ENCODE measurements at regions not wholly inside any gene's neighbourhood (a gene's known extent, or its start where the extent isn't known, plus 50 kb on each side); places are given as distances from the start of the nearest gene placed in this dataset.

GRCh38 chr10:94049911-94050310 is 56.2 kb downstream of the PLCE1 start:
- CTCF ChIA-PET = no interaction called here
- TF ChIP-seq JAZF1 (CRISPR knock-in tag; IDR thresholded peaks at IDR 0.05) (no peak), ZBTB21 (CRISPR knock-in tag; IDR thresholded peaks at IDR 0.05; ENCODE audit: borderline replicate concordance) (no peak), SOX15 (CRISPR knock-in tag; IDR thresholded peaks at IDR 0.05) (no peak)
- Mint-ChIP-seq H3K36me3 (no peaks in the 10 kb centered on the region), H3K4me3 (no peak overlapping the region), H3K9me3 (no peaks in the 10 kb centered on the region), H3K27ac (no peak overlapping the region), H3K27me3 (ENCODE audit: low read depth) (no peaks in the 10 kb centered on the region), H3K4me1 (peaks cover 10% of the 10 kb centered on the region)
- POLR2A ChIA-PET = no interaction called here
- DNase-seq (ENCODE audit: low spot score) (no peak), ATAC-seq (no peak)

- H3K9me3 Mint-ChIP-seq = no peaks in the 10 kb centered on the region
- no peak for ATAC-seq
- H3K4me1 Mint-ChIP-seq = peaks cover 9% of the 10 kb centered on the region
- ChIA-PET CTCF (no interaction called here), POLR2A (no interaction called here)
- DNase-seq (ENCODE audit: low spot score) = no peak
- H3K4me3 Mint-ChIP-seq = no peak overlapping the region
- no peaks in the 10 kb centered on the region for H3K36me3 Mint-ChIP-seq
- no peak overlapping the region for H3K27ac Mint-ChIP-seq
- no peaks in the 10 kb centered on the region for H3K27me3 Mint-ChIP-seq (ENCODE audit: low read depth)
- TF ChIP-seq RORB (CRISPR knock-in tag; IDR thresholded peaks at IDR 0.05) = no peak
- TF ChIP-seq ZNF512 (CRISPR knock-in tag; IDR thresholded peaks at IDR 0.05; ENCODE audit: borderline replicate concordance) = no peak
- no peak for TF ChIP-seq IRF2 (CRISPR knock-in tag; IDR thresholded peaks at IDR 0.05; ENCODE audit: borderline replicate concordance, low read depth)
- TF ChIP-seq, protein P1, sequence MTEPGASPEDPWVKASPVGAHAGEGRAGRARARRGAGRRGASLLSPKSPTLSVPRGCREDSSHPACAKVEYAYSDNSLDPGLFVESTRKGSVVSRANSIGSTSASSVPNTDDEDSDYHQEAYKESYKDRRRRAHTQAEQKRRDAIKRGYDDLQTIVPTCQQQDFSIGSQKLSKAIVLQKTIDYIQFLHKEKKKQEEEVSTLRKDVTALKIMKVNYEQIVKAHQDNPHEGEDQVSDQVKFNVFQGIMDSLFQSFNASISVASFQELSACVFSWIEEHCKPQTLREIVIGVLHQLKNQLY (CRISPR knock-in tag; IDR thresholded peaks at IDR 0.05) = no peak
- no peak for TF ChIP-seq PRDM15 (CRISPR knock-in tag; IDR thresholded peaks at IDR 0.05)
- TF ChIP-seq ZNF138 (CRISPR knock-in tag; conservative IDR thresholded peaks at IDR 0.05) = no peak
- TF ChIP-seq JAZF1 (CRISPR knock-in tag; IDR thresholded peaks at IDR 0.05) = no peak
- TF ChIP-seq, protein P2, sequence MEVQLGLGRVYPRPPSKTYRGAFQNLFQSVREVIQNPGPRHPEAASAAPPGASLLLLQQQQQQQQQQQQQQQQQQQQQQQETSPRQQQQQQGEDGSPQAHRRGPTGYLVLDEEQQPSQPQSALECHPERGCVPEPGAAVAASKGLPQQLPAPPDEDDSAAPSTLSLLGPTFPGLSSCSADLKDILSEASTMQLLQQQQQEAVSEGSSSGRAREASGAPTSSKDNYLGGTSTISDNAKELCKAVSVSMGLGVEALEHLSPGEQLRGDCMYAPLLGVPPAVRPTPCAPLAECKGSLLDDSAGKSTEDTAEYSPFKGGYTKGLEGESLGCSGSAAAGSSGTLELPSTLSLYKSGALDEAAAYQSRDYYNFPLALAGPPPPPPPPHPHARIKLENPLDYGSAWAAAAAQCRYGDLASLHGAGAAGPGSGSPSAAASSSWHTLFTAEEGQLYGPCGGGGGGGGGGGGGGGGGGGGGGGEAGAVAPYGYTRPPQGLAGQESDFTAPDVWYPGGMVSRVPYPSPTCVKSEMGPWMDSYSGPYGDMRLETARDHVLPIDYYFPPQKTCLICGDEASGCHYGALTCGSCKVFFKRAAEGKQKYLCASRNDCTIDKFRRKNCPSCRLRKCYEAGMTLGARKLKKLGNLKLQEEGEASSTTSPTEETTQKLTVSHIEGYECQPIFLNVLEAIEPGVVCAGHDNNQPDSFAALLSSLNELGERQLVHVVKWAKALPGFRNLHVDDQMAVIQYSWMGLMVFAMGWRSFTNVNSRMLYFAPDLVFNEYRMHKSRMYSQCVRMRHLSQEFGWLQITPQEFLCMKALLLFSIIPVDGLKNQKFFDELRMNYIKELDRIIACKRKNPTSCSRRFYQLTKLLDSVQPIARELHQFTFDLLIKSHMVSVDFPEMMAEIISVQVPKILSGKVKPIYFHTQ (CRISPR knock-in tag; IDR thresholded peaks at IDR 0.05) = no peak
- TF ChIP-seq HMGA2 (CRISPR knock-in tag; IDR thresholded peaks at IDR 0.05) = no peak
- TF ChIP-seq ZNF281 (CRISPR knock-in tag; IDR thresholded peaks at IDR 0.05) = no peak
- no peak for TF ChIP-seq SMAD3 (CRISPR knock-in tag; IDR thresholded peaks at IDR 0.05; ENCODE audit: borderline replicate concordance)
- no peak for TF ChIP-seq ZNF232 (CRISPR knock-in tag; IDR thresholded peaks at IDR 0.05)
- no peak for TF ChIP-seq OVOL2 (CRISPR knock-in tag; IDR thresholded peaks at IDR 0.05; ENCODE audit: borderline replicate concordance)
Observed at GRCh38 chr10:94052281-94052680, 58.5 kb downstream of the PLCE1 start.

All from WTC11 (cell line).